ENCODE measurements at regions not wholly inside any gene's neighbourhood (a gene's known extent, or its start where the extent isn't known, plus 50 kb on each side); places are given as distances from the start of the nearest gene placed in this dataset.
A peak's percentile ranks its signal among the peaks of the same experiment; 100 is the strongest.
"Not testable (repeated sequence)": the region's sequence is repeated elsewhere in the genome, so short reads cannot be mapped to it uniquely, and the experiment has no call there.

GRCh38 chr16:21487956-21488355, 111.4 kb upstream of the METTL9 start:
- H3K27me3 Mint-ChIP-seq; H3K36me3 Mint-ChIP-seq (ENCODE audit: low read depth); H3K4me3 Mint-ChIP-seq; intact Hi-C loops (cut with micrococcal nuclease); H3K27ac Mint-ChIP-seq; DNase-seq; H3K4me1 Mint-ChIP-seq; H3K9me3 Mint-ChIP-seq: not testable (repeated sequence)

GRCh38 chr16:21499046-21499445, 100.3 kb upstream of the METTL9 start:
- H3K4me1 Mint-ChIP-seq; intact Hi-C loops (cut with micrococcal nuclease); H3K27ac Mint-ChIP-seq; H3K9me3 Mint-ChIP-seq; H3K4me3 Mint-ChIP-seq; H3K27me3 Mint-ChIP-seq: not testable (repeated sequence)
- peak; percentile 52 for DNase-seq
- peaks cover 16% of the 10 kb centered on the region for H3K36me3 Mint-ChIP-seq (ENCODE audit: low read depth)

GRCh38 chr16:21501223-21501868, 98.0 kb upstream of the METTL9 start:
- peak; percentile 95 for DNase-seq
- H3K27me3 Mint-ChIP-seq; H3K9me3 Mint-ChIP-seq; intact Hi-C loops (cut with micrococcal nuclease): not testable (repeated sequence)
- Mint-ChIP-seq H3K4me3 (peak overlapping the region; percentile 88), H3K27ac (peak overlapping the region; percentile 96), H3K36me3 (ENCODE audit: low read depth) (peaks cover 18% of the 10 kb centered on the region), H3K4me1 (peaks cover 14% of the 10 kb centered on the region)

- peak; percentile 99 for DNase-seq
- intact Hi-C loops (cut with micrococcal nuclease): no loop called here
- H3K36me3 Mint-ChIP-seq (ENCODE audit: low read depth): peaks cover 23% of the 10 kb centered on the region
- peaks cover 21% of the 10 kb centered on the region for H3K4me1 Mint-ChIP-seq
- H3K27ac Mint-ChIP-seq: peak overlapping the region; percentile 96
- no peaks in the 10 kb centered on the region for H3K27me3 Mint-ChIP-seq
- H3K4me3 Mint-ChIP-seq: peak overlapping the region; percentile 88
- no peaks in the 10 kb centered on the region for H3K9me3 Mint-ChIP-seq
These were observed 97.3 kb upstream of the METTL9 start for GRCh38 chr16:21501869-21502667.

- DNase-seq; intact Hi-C loops (cut with micrococcal nuclease); H3K9me3 Mint-ChIP-seq; H3K27me3 Mint-ChIP-seq: not testable (repeated sequence)
- peak overlapping the region; percentile 29 for H3K4me3 Mint-ChIP-seq
- H3K27ac Mint-ChIP-seq: peak overlapping the region; percentile 70
- peaks cover 34% of the 10 kb centered on the region for H3K4me1 Mint-ChIP-seq
- H3K36me3 Mint-ChIP-seq (ENCODE audit: low read depth): peaks cover 35% of the 10 kb centered on the region
These were observed 95.8 kb upstream of the METTL9 start for GRCh38 chr16:21503574-21503920.

- H3K4me3 Mint-ChIP-seq: peak overlapping the region; percentile 29
- peak overlapping the region; percentile 70 for H3K27ac Mint-ChIP-seq
- H3K4me1 Mint-ChIP-seq: peaks cover 40% of the 10 kb centered on the region
- H3K27me3 Mint-ChIP-seq; H3K9me3 Mint-ChIP-seq; intact Hi-C loops (cut with micrococcal nuclease): not testable (repeated sequence)
- DNase-seq: peak; percentile 68
- peaks cover 39% of the 10 kb centered on the region for H3K36me3 Mint-ChIP-seq (ENCODE audit: low read depth)
These were observed 95.2 kb upstream of the METTL9 start for GRCh38 chr16:21503941-21504832.

- H3K9me3 Mint-ChIP-seq; intact Hi-C loops (cut with micrococcal nuclease); H3K27me3 Mint-ChIP-seq: not testable (repeated sequence)
- H3K36me3 Mint-ChIP-seq (ENCODE audit: low read depth): peaks cover 48% of the 10 kb centered on the region
- H3K4me1 Mint-ChIP-seq: peaks cover 48% of the 10 kb centered on the region
- H3K27ac Mint-ChIP-seq: peak overlapping the region; percentile 92
- DNase-seq: peak; percentile 60
- peak overlapping the region; percentile 91 for H3K4me3 Mint-ChIP-seq
These were observed 93.4 kb upstream of the METTL9 start for GRCh38 chr16:21505751-21506520.

GRCh38 chr16:21506857-21507456, 92.4 kb upstream of the METTL9 start:
- peaks cover 54% of the 10 kb centered on the region for H3K4me1 Mint-ChIP-seq
- H3K27ac Mint-ChIP-seq: peak overlapping the region; percentile 92
- intact Hi-C loops (cut with micrococcal nuclease); H3K27me3 Mint-ChIP-seq; H3K9me3 Mint-ChIP-seq: not testable (repeated sequence)
- peak; percentile 93 for DNase-seq
- peak overlapping the region; percentile 91 for H3K4me3 Mint-ChIP-seq
- H3K36me3 Mint-ChIP-seq (ENCODE audit: low read depth): peaks cover 49% of the 10 kb centered on the region

GRCh38 chr16:21507631-21508305, 91.6 kb upstream of the METTL9 start:
- H3K4me3 Mint-ChIP-seq: peak overlapping the region; percentile 91
- H3K27me3 Mint-ChIP-seq, H3K9me3 Mint-ChIP-seq: not testable (repeated sequence)
- intact Hi-C loops (cut with micrococcal nuclease): loop anchor here (2.0 kb wide), 1 partner anchor 47 kb away; no protein-coding TSS in a partner anchor
- DNase-seq: peak; percentile 64
- peaks cover 45% of the 10 kb centered on the region for H3K36me3 Mint-ChIP-seq (ENCODE audit: low read depth)
- H3K27ac Mint-ChIP-seq: peak overlapping the region; percentile 92
- H3K4me1 Mint-ChIP-seq: peaks cover 58% of the 10 kb centered on the region

- peaks cover 41% of the 10 kb centered on the region for H3K36me3 Mint-ChIP-seq (ENCODE audit: low read depth)
- intact Hi-C loops (cut with micrococcal nuclease): loop anchor here (2.0 kb wide), 1 partner anchor 46 kb away; no protein-coding TSS in a partner anchor
- peak; percentile 68 for DNase-seq
- peak overlapping the region; percentile 91 for H3K4me3 Mint-ChIP-seq
- H3K27ac Mint-ChIP-seq: peak overlapping the region; percentile 92
- H3K27me3 Mint-ChIP-seq, H3K9me3 Mint-ChIP-seq: not testable (repeated sequence)
- peaks cover 55% of the 10 kb centered on the region for H3K4me1 Mint-ChIP-seq
These were observed 90.5 kb upstream of the METTL9 start for GRCh38 chr16:21508661-21509436.

GRCh38 chr16:21509437-21510086, 89.8 kb upstream of the METTL9 start:
- Mint-ChIP-seq H3K27ac (peak overlapping the region; percentile 92), H3K4me1 (peaks cover 58% of the 10 kb centered on the region), H3K36me3 (ENCODE audit: low read depth) (peaks cover 47% of the 10 kb centered on the region), H3K4me3 (peak overlapping the region; percentile 20)
- H3K27me3 Mint-ChIP-seq, H3K9me3 Mint-ChIP-seq: not testable (repeated sequence)
- DNase-seq: peak; percentile 65
- intact Hi-C loops (cut with micrococcal nuclease): loop anchor here (2.0 kb wide), 1 partner anchor 45 kb away; no protein-coding TSS in a partner anchor
